Fibroblast of villous mesenchyme (primary cell): ENCODE measurements at regions not wholly inside any gene's neighbourhood (a gene's known extent, or its start where the extent isn't known, plus 50 kb on each side); places are given as distances from the start of the nearest gene placed in this dataset.

Experiments used
- DNase-seq: peaks from one replicate; pipeline ENCODE4 v3.0.0-alpha.2; 2010; ENCODE audit warnings: low read depth
- H3K4me3 ChIP-seq: 2 replicates; pipeline ENCODE4 v1.5.1; 2011; ENCODE audit warnings: low read depth, mild to moderate bottlenecking, low read length
- CTCF ChIP-seq: IDR thresholded peaks from 2 replicates; pipeline ENCODE4 v1.5.1; 2012; ENCODE audit warnings: low read depth, mild to moderate bottlenecking, low read length; ENCODE audit not compliant: insufficient read depth

DNA sequence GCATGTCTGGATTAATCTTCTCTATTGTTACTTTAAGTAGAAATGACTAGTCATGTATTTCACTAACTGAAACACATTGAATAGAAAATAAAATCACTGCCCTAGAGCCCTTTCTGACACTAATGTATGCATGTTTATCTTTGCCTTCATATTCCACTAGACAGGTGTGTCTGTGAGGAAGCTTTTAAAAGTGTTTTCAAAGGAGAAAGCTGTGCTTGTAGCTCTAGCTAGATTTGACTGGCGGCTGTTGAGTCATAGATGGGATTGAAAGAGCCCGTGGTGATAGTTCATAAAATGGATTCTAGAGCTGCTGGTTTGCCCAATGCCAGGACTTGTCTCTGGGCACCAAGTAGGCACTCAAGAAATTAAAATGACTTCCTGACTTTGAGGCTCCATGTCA is 189.0 kb upstream of the PIRT start:
- TF ChIP-seq CTCF = no peak
- no peak for DNase-seq
- H3K4me3 ChIP-seq = no peak overlapping the region

DNA sequence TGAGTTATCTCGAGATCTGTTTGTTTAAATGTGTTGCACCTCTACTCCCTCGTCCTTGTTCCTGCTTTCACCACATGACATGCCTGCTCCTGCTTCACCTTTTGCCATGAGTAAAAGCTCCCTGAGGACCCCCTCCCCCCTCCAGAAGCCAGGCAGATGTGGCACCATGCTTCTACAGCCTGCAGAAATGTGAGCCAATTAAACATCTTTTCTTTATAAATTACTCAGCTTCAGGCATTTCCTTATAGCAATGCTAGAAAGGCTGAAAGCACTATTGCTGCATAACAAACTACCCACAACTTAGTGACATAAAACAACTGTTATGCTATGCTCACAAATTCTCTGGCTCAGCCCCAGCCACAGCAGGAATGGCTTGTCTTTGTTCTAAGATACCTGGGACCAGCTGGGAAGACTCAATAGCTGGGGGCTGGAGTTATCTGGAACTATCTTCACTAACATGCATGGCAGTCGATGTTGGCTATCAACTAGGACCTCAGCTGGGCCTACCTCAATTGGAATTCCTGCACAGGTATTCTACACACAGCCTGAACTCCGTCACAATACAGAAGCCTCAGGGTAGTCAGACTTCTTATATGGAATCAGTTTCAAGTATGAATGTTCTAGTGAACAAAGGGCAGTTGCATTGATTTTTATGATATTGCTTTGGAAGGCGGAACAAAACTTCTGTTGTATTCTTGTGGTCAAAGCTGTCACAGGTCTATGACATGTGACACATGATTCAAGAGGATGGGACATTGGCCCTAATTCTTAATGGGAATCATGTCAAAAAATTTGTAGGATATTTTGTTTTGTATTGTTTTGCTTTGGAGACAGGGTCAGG is 186.0 kb upstream of the PIRT start:
- no peak for DNase-seq
- no peak for TF ChIP-seq CTCF
- H3K4me3 ChIP-seq = no peak overlapping the region

GRCh38 chr17:11006530-11006929 is 168.6 kb upstream of the PIRT start:
- no peak for DNase-seq
- no peak overlapping the region for H3K4me3 ChIP-seq
- TF ChIP-seq CTCF = no peak

GRCh38 chr17:11005940-11006339 is 168.1 kb upstream of the PIRT start:
- DNase-seq = no peak
- H3K4me3 ChIP-seq = no peak overlapping the region
- TF ChIP-seq CTCF = no peak

DNA sequence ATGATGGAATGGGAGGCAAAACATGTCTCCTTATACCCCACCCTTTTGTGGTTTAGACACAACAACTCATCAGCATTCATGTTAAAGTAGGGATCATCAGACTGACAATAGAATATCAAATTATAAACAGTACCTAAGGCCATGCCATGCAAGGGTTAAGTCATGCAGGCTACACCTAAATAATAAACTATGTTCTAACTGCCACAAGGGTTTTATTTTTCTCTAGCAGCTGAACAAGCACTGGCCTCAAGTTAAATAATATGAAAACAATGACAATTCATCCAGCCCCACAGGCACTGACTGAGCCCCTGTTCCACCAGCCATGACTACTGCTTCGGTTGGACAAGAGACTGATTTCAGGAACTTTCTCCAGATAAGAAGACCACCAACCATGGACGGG is 164.5 kb upstream of the PIRT start:
- no peak overlapping the region for H3K4me3 ChIP-seq
- no peak for TF ChIP-seq CTCF
- DNase-seq = no peak

- no peak for TF ChIP-seq CTCF
- no peak for DNase-seq
- no peak overlapping the region for H3K4me3 ChIP-seq
These were observed 163.8 kb upstream of the PIRT start for GRCh38 chr17:11001651-11002050.

DNA sequence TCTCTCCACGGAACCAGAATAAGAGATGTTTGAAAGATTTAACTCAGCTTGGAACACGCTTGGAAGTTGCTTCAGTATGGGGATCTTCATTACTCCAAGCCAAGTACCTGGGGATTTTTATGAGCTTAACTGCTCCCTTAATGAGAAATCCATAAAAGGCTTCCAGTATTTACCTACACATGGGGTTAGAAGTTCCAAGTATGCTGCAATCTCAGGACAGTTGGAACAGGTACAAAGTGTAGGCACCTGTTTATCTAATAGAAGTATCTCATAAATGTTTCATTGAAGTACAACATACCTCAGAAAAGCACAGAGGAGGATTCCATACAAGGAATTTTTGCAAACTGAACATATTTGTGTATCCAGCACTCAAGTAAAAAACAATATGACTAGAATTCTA is 161.6 kb upstream of the PIRT start:
- no peak overlapping the region for H3K4me3 ChIP-seq
- TF ChIP-seq CTCF = no peak
- no peak for DNase-seq
